Sigmoid colon (tissue), 6 donors: ENCODE measurements at regions not wholly inside any gene's neighbourhood (a gene's known extent, or its start where the extent isn't known, plus 50 kb on each side); places are given as distances from the start of the nearest gene placed in this dataset.

Experiments
- DNase-seq: peaks from one replicate; pipeline ENCODE4 v3.0.0-alpha.2; 2019
- H3K27ac ChIP-seq, 4 donors: fragments of 200-600 bp; sonication (generic); one replicate each; pipeline ENCODE4 v1.5.1; 2016 to 2019; ENCODE audit warnings: mild to moderate bottlenecking in 1 of 4
- H3K27me3 ChIP-seq, 3 donors: fragments of 200-600 bp; sonication (generic); one replicate each; pipeline ENCODE4 v1.5.1; 2019; ENCODE audit warnings: mild to moderate bottlenecking in 1 of 3
- H3K36me3 ChIP-seq, 4 donors: fragments of 200-600 bp; sonication (generic); one replicate each; pipeline ENCODE4 v1.5.1; 2016 to 2019
- H3K4me1 ChIP-seq, 4 donors: fragments of 200-600 bp; sonication (generic); one replicate each; pipeline ENCODE4 v1.5.1; 2017 to 2019
- H3K4me3 ChIP-seq, 4 donors: fragments of 200-600 bp; sonication (generic); one replicate each; pipeline ENCODE4 v1.5.1; 2017 to 2019; ENCODE audit warnings: mild to moderate bottlenecking in 2 of 4, moderate library complexity in 1 of 4
- H3K9me3 ChIP-seq, 4 donors: fragments of 200-600 bp in 3 of 4; sonication (generic) in 3 of 4; one replicate each; pipeline versions ENCODE4 v1.5.1 to v1.6.1; 2013 to 2019
- CTCF ChIP-seq, 4 experiments: fragments of 450-650 bp in 3 of 4; fragments of 200-600 bp in 1 of 4; IDR thresholded peaks; one replicate each; pipeline ENCODE4 v1.5.1; 2016 to 2019; ENCODE audit warnings: antibody characterized with exemption in 4 of 4, mild to moderate bottlenecking in 3 of 4, moderate library complexity in 2 of 4
- EP300 ChIP-seq, 4 donors: sonication (generic); formaldehyde crosslinking; IDR thresholded peaks; one replicate each; pipeline ENCODE4 v1.6.1; 2017; ENCODE audit warnings: antibody characterized with exemption in 4 of 4
- POLR2A ChIP-seq, 2 donors: fragments of 450-650 bp; IDR thresholded peaks; one replicate each; pipeline ENCODE4 v1.6.1; 2016; ENCODE audit warnings: antibody characterized with exemption in 2 of 2, mild to moderate bottlenecking in 2 of 2, moderate library complexity in 2 of 2
- POLR2AphosphoS5 ChIP-seq, 4 donors: sonication (generic); formaldehyde crosslinking; IDR thresholded peaks; one replicate each; pipeline ENCODE4 v1.6.1; 2017; ENCODE audit warnings: antibody characterized with exemption in 4 of 4
- WGBS, 2 donors: extraction: QIAGEN DNeasy Blood & Tissue Kit; methylation state at CpG; one replicate each; pipeline ENCODE4 v1.1.7; 2013; 5-methylcytosine and 5-hydroxymethylcytosine counted together
- intact Hi-C: fragments of 100-400 bp; cut with DNase I; formaldehyde crosslinking; loops from one replicate; pipeline ENCODE4 v1.15.1; 2023
- donor health status: healthy with polysubstance abuse.
- donor health status: healthy.

- no peak for TF ChIP-seq EP300 (IDR thresholded peaks at IDR 0.05)
- TF ChIP-seq POLR2A (IDR thresholded peaks at IDR 0.05), result no peak
- no peak for TF ChIP-seq POLR2AphosphoS5 (IDR thresholded peaks at IDR 0.05)
- TF ChIP-seq CTCF (IDR thresholded peaks at IDR 0.05), result no peak
- Histone ChIP-seq H3K27me3 (no peaks in the 10 kb centered on the region), H3K9me3 (no peaks in the 10 kb centered on the region), H3K36me3 (no peaks in the 10 kb centered on the region), H3K27ac (no peak overlapping the region), H3K4me1 (peaks cover 0 to 26% (median 21%) of the 10 kb centered on the region in 4 donors), H3K4me3 (no peak overlapping the region)
- intact Hi-C loops, result no loop called here
- DNase-seq, result no peak
Measured at GRCh38 chr12:93169536-93169935, 208.2 kb upstream of the NUDT4 start.

GRCh38 chr12:93170928-93171327 is 206.8 kb upstream of the NUDT4 start:
- no peak for TF ChIP-seq POLR2A (IDR thresholded peaks at IDR 0.05)
- TF ChIP-seq CTCF (IDR thresholded peaks at IDR 0.05), result no peak
- no peak for TF ChIP-seq EP300 (IDR thresholded peaks at IDR 0.05)
- no peak for TF ChIP-seq POLR2AphosphoS5 (IDR thresholded peaks at IDR 0.05)
- WGBS, 2 donors, result 70 to 98% methylated on average over 2 of the region's 2 CpGs

GRCh38 chr12:93173178-93173957 is 204.4 kb upstream of the NUDT4 start:
- no peaks in the 10 kb centered on the region for H3K36me3 ChIP-seq
- H3K4me3 ChIP-seq, result no peak overlapping the region
- DNase-seq, result no peak
- no peaks in the 10 kb centered on the region for H3K27me3 ChIP-seq
- peaks cover 0 to 56% (median 51%) of the 10 kb centered on the region in 4 donors for H3K4me1 ChIP-seq
- H3K9me3 ChIP-seq, result no peaks in the 10 kb centered on the region
- intact Hi-C loops, result loop anchor here (5.0 kb wide), 1 partner anchor 36 kb away; no protein-coding TSS in a partner anchor
- 79 to 81% methylated on average over 5 of the region's 5 CpGs for WGBS, 2 donors
- TF ChIP-seq POLR2AphosphoS5 (IDR thresholded peaks at IDR 0.05) (no peak), POLR2A (IDR thresholded peaks at IDR 0.05) (no peak), CTCF (IDR thresholded peaks at IDR 0.05) (no peak), EP300 (IDR thresholded peaks at IDR 0.05) (no peak)
- peak overlapping the region; percentile 66 to 82 (median 74) for H3K27ac ChIP-seq

More at GRCh38 chr12:93170928-93171327, 206.8 kb upstream of the NUDT4 start:
- no peak for DNase-seq
- no peaks in the 10 kb centered on the region for H3K27me3 ChIP-seq
- no peak overlapping the region for H3K27ac ChIP-seq
- intact Hi-C loops, result loop anchor here (5.0 kb wide), 1 partner anchor 34 kb away; no protein-coding TSS in a partner anchor
- no peaks in the 10 kb centered on the region for H3K9me3 ChIP-seq
- H3K4me1 ChIP-seq, result peaks cover 0 to 39% (median 34%) of the 10 kb centered on the region in 4 donors
- H3K36me3 ChIP-seq, result no peaks in the 10 kb centered on the region
- H3K4me3 ChIP-seq, result no peak overlapping the region

- Histone ChIP-seq H3K4me1 (peaks cover 0 to 61% (median 53%) of the 10 kb centered on the region in 4 donors), H3K36me3 (no peaks in the 10 kb centered on the region), H3K9me3 (no peaks in the 10 kb centered on the region), H3K27ac (peak overlapping the region; percentile 66 to 82 (median 74)), H3K4me3 (no peak overlapping the region), H3K27me3 (no peaks in the 10 kb centered on the region)
- no peak for DNase-seq
- 15 to 50% methylated on average over 3 of the region's 3 CpGs for WGBS, 2 donors
- intact Hi-C loops, result loop anchor here (5.0 kb wide), 1 partner anchor 37 kb away; no protein-coding TSS in a partner anchor
- TF ChIP-seq EP300 (IDR thresholded peaks at IDR 0.05) (no peak), POLR2A (IDR thresholded peaks at IDR 0.05) (no peak), POLR2AphosphoS5 (IDR thresholded peaks at IDR 0.05) (peak in 3 of 4 donors; percentile 55 to 67 (median 64)), CTCF (IDR thresholded peaks at IDR 0.05) (no peak)
Measured at GRCh38 chr12:93174048-93174447, 203.7 kb upstream of the NUDT4 start.
